Liver (tissue), 7 donors: ENCODE measurements at regions not wholly inside any gene's neighbourhood (a gene's known extent, or its start where the extent isn't known, plus 50 kb on each side); places are given as distances from the start of the nearest gene placed in this dataset.

ENCODE experiments used
- DNase-seq: peaks from one replicate; pipeline ENCODE4 v3.0.0-alpha.2; 2017; ENCODE audit warnings: low spot score
- H3K27ac ChIP-seq, 2 donors: one replicate each; pipeline ENCODE4 v1.7.0; 2013; ENCODE audit warnings: inconsistent platforms in 2 of 2, low read length in 2 of 2, control low read depth in 1 of 2, low read depth in 1 of 2, mild to moderate bottlenecking in 1 of 2
- H3K27me3 ChIP-seq, 4 donors: one replicate each; pipeline versions ENCODE4 v1.6.1 to v1.7.0; 2013; ENCODE audit warnings: low read length in 3 of 4, inconsistent platforms in 1 of 4, mild to moderate bottlenecking in 1 of 4, moderate library complexity in 1 of 4; ENCODE audit not compliant: control insufficient read depth in 4 of 4, insufficient read depth in 4 of 4
- H3K36me3 ChIP-seq, 4 donors: one replicate each; pipeline versions ENCODE4 v1.6.1 to v1.7.0; 2013; ENCODE audit warnings: low read length in 3 of 4, mild to moderate bottlenecking in 3 of 4, low read depth in 1 of 4, moderate library complexity in 1 of 4; ENCODE audit not compliant: control insufficient read depth in 4 of 4, insufficient read depth in 3 of 4
- H3K4me1 ChIP-seq, 4 donors: one replicate each; pipeline versions ENCODE4 v1.6.1 to v1.7.0; 2013; ENCODE audit warnings: low read length in 3 of 4, mild to moderate bottlenecking in 3 of 4, moderate library complexity in 1 of 4; ENCODE audit not compliant: control insufficient read depth in 4 of 4, insufficient read depth in 4 of 4
- H3K4me3 ChIP-seq, 3 donors: one replicate each; pipeline versions ENCODE4 v1.6.1 to v1.7.0; 2013; ENCODE audit warnings: low read length in 3 of 3, control low read depth in 1 of 3, low read depth in 1 of 3, mild to moderate bottlenecking in 1 of 3
- H3K9ac ChIP-seq, 2 donors: one replicate each; pipeline ENCODE4 v1.7.0; 2013; ENCODE audit warnings: low read length in 2 of 2, mild to moderate bottlenecking in 2 of 2, moderate library complexity in 2 of 2, control low read depth in 1 of 2, low read depth in 1 of 2
- H3K9me3 ChIP-seq, 4 donors: one replicate each; pipeline versions ENCODE4 v1.6.1 to v1.7.0; 2013; ENCODE audit warnings: low read length in 3 of 4; ENCODE audit not compliant: control insufficient read depth in 4 of 4
- ATF3 ChIP-seq: IDR thresholded peaks from 2 replicates; pipeline ENCODE4 v1.6.1; 2016; ENCODE audit warnings: antibody characterized with exemption
- CTCF ChIP-seq: fragments of 150-350 bp; IDR thresholded peaks from 2 replicates; pipeline ENCODE4 v1.5.1; 2017; ENCODE audit warnings: improper control_type of control experiment, low read depth, low read length; ENCODE audit not compliant: missing input control
- EGR1 ChIP-seq, 2 donors: IDR thresholded peaks; 2 replicates each; pipeline ENCODE4 v1.6.1; 2016 to 2018; ENCODE audit warnings: antibody characterized with exemption in 2 of 2, low read depth in 2 of 2
- FOXA1 ChIP-seq: IDR thresholded peaks from 2 replicates; pipeline ENCODE4 v1.6.1; 2016; ENCODE audit warnings: antibody characterized with exemption
- FOXA2 ChIP-seq: IDR thresholded peaks from 2 replicates; pipeline ENCODE4 v1.6.1; 2016; ENCODE audit warnings: antibody characterized with exemption
- GABPA ChIP-seq, 2 donors: IDR thresholded peaks in 1 of 2; conservative IDR thresholded peaks in 1 of 2; 2 replicates each; pipeline ENCODE4 v1.6.1; 2016; ENCODE audit warnings: antibody characterized with exemption in 2 of 2, mild to moderate bottlenecking in 1 of 2, moderate library complexity in 1 of 2
- HNF4A ChIP-seq, 2 donors: conservative IDR thresholded peaks; 2 replicates each; pipeline ENCODE4 v1.6.1; 2016; ENCODE audit warnings: antibody characterized with exemption in 2 of 2, mild to moderate bottlenecking in 2 of 2
- HNF4G ChIP-seq: IDR thresholded peaks from 2 replicates; pipeline ENCODE4 v1.6.1; 2016; ENCODE audit warnings: antibody characterized with exemption
- JUND ChIP-seq, 2 donors: IDR thresholded peaks; 2 replicates each; pipeline ENCODE4 v1.6.1; 2016; ENCODE audit warnings: antibody characterized with exemption in 2 of 2
- MAX ChIP-seq: IDR thresholded peaks from 2 replicates; pipeline ENCODE4 v1.6.1; 2016; ENCODE audit warnings: antibody characterized with exemption
- NR2F2 ChIP-seq: IDR thresholded peaks from 2 replicates; pipeline ENCODE4 v1.6.1; 2016; ENCODE audit warnings: antibody characterized with exemption
- RAD21 ChIP-seq, 2 donors: IDR thresholded peaks; 2 replicates each; pipeline ENCODE4 v1.6.1; 2016; ENCODE audit warnings: antibody characterized with exemption in 2 of 2, mild to moderate bottlenecking in 2 of 2
- REST ChIP-seq: IDR thresholded peaks from 2 replicates; pipeline ENCODE4 v1.6.1; 2016; ENCODE audit warnings: antibody characterized with exemption, mild to moderate bottlenecking
- RXRA ChIP-seq, 2 donors: IDR thresholded peaks; 2 replicates each; pipeline ENCODE4 v1.6.1; 2017 to 2018; ENCODE audit warnings: antibody characterized with exemption in 2 of 2, mild to moderate bottlenecking in 1 of 2
- SP1 ChIP-seq: IDR thresholded peaks from 2 replicates; pipeline ENCODE4 v1.6.1; 2018; ENCODE audit warnings: antibody characterized with exemption, mild to moderate bottlenecking
- TAF1 ChIP-seq: conservative IDR thresholded peaks from 2 replicates; pipeline ENCODE4 v1.6.1; 2016; ENCODE audit warnings: antibody characterized with exemption, mild to moderate bottlenecking
- YY1 ChIP-seq: IDR thresholded peaks from 2 replicates; pipeline ENCODE4 v1.6.1; 2016; ENCODE audit warnings: antibody characterized with exemption, mild to moderate bottlenecking
- ZBTB33 ChIP-seq: IDR thresholded peaks from 2 replicates; pipeline ENCODE4 v1.6.1; 2016; ENCODE audit warnings: antibody characterized with exemption
- donor health status: healthy.
- donor health status: healthy.
- donor health status: healthy.
- donor health status: healthy.

- TF ChIP-seq CTCF (no peak), FOXA1 (no peak), GABPA (IDR thresholded peaks at IDR 0.05 in 1 of 2, conservative IDR thresholded peaks at IDR 0.05 in 1 of 2) (no peak), EGR1 (IDR thresholded peaks at IDR 0.05; ENCODE audit: low read depth in 2 of 2) (no peak), HNF4G (no peak), SP1 (no peak), RXRA (IDR thresholded peaks at IDR 0.05) (no peak), RAD21 (IDR thresholded peaks at IDR 0.05) (no peak)
These were observed 597.0 kb downstream of the IQCM start (continued) for GRCh38 chr4:149218672-149219071.

- TF ChIP-seq JUND (IDR thresholded peaks at IDR 0.05) (no peak), HNF4A (conservative IDR thresholded peaks at IDR 0.05) (no peak), MAX (no peak), REST (no peak), ATF3 (no peak), EGR1 (IDR thresholded peaks at IDR 0.05; ENCODE audit: low read depth in 2 of 2) (no peak), ZBTB33 (no peak), SP1 (no peak), FOXA1 (no peak), RXRA (IDR thresholded peaks at IDR 0.05) (no peak), NR2F2 (no peak), FOXA2 (no peak), YY1 (no peak), TAF1 (no peak), GABPA (IDR thresholded peaks at IDR 0.05 in 1 of 2, conservative IDR thresholded peaks at IDR 0.05 in 1 of 2) (no peak), HNF4G (no peak), CTCF (no peak), RAD21 (IDR thresholded peaks at IDR 0.05) (no peak)
- H3K9me3 ChIP-seq = peaks cover 0 to 4% (median 2%) of the 10 kb centered on the region in 4 donors
- DNase-seq = no peak
- H3K27me3 ChIP-seq = no peaks in the 10 kb centered on the region
- no peak overlapping the region for H3K27ac ChIP-seq
- H3K36me3 ChIP-seq = no peaks in the 10 kb centered on the region
- H3K9ac ChIP-seq = no peak overlapping the region
- H3K4me3 ChIP-seq = no peak overlapping the region
- H3K4me1 ChIP-seq = no peaks in the 10 kb centered on the region
These were observed 601.3 kb downstream of the IQCM start for GRCh38 chr4:149214301-149214700.
